ENCODE measurements at regions not wholly inside any gene's neighbourhood (a gene's known extent, or its start where the extent isn't known, plus 50 kb on each side); places are given as distances from the start of the nearest gene placed in this dataset.
"Not testable (repeated sequence)": the region's sequence is repeated elsewhere in the genome, so short reads cannot be mapped to it uniquely, and the experiment has no call there.

DNA sequence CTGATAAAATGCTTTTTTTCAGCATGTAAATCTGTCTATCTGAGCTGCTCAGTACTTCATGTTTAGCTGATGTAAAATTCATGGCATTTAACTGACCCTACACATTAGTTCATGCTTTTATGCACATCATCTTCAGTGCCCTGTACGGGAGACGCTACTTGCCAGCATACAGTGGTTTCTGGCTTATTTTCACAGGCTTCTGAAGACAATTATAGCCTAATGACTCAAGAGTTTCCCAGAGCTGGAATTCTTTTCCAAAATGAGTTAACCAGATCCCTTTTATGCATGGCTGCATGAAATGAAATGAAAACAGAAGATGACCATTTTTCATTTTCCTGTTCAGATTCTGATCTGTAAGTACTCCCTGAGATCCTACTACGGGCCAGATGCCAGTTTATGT lies 1061.5 kb downstream of the ROBO2 start:
- Histone ChIP-seq H4K20me1 (ENCODE audit: low read depth, low read length) (no peaks in the 10 kb centered on the region), H3K9ac (ENCODE audit: low read length) (no peak overlapping the region), H3K79me2 (ENCODE audit: insufficient read depth, low read length) (no peaks in the 10 kb centered on the region), H3K9me3 (ENCODE audit: insufficient read depth, low read length) (no peaks in the 10 kb centered on the region), H3K27me3 (ENCODE audit: low read length) (no peaks in the 10 kb centered on the region), H2AFZ (ENCODE audit: low read depth, low read length, severe bottlenecking) (no peak overlapping the region), H3K4me3 (ENCODE audit: insufficient read depth, low read length, poor library complexity, severe bottlenecking) (no peak overlapping the region), H3K36me3 (ENCODE audit: low read length) (no peaks in the 10 kb centered on the region), H3K4me2 (ENCODE audit: low read depth, low read length, poor library complexity, severe bottlenecking) (no peak overlapping the region), H3K9me2 (replicated peaks; ENCODE audit: insufficient read depth, low read length) (no peaks in the 10 kb centered on the region), H3K27ac (ENCODE audit: low read depth, low read length) (no peak overlapping the region), H3F3A (ENCODE audit: insufficient read depth) (no peaks in the 10 kb centered on the region)
- no peak for TF ChIP-seq EZH2phosphoT487 (conservative IDR thresholded peaks at IDR 0.05; ENCODE audit: low read length)
- TF ChIP-seq, protein P1, sequence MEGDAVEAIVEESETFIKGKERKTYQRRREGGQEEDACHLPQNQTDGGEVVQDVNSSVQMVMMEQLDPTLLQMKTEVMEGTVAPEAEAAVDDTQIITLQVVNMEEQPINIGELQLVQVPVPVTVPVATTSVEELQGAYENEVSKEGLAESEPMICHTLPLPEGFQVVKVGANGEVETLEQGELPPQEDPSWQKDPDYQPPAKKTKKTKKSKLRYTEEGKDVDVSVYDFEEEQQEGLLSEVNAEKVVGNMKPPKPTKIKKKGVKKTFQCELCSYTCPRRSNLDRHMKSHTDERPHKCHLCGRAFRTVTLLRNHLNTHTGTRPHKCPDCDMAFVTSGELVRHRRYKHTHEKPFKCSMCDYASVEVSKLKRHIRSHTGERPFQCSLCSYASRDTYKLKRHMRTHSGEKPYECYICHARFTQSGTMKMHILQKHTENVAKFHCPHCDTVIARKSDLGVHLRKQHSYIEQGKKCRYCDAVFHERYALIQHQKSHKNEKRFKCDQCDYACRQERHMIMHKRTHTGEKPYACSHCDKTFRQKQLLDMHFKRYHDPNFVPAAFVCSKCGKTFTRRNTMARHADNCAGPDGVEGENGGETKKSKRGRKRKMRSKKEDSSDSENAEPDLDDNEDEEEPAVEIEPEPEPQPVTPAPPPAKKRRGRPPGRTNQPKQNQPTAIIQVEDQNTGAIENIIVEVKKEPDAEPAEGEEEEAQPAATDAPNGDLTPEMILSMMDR (IDR thresholded peaks at IDR 0.05; ENCODE audit: insufficient read depth, low read length, poor library complexity, severe bottlenecking), result no peak

DNA sequence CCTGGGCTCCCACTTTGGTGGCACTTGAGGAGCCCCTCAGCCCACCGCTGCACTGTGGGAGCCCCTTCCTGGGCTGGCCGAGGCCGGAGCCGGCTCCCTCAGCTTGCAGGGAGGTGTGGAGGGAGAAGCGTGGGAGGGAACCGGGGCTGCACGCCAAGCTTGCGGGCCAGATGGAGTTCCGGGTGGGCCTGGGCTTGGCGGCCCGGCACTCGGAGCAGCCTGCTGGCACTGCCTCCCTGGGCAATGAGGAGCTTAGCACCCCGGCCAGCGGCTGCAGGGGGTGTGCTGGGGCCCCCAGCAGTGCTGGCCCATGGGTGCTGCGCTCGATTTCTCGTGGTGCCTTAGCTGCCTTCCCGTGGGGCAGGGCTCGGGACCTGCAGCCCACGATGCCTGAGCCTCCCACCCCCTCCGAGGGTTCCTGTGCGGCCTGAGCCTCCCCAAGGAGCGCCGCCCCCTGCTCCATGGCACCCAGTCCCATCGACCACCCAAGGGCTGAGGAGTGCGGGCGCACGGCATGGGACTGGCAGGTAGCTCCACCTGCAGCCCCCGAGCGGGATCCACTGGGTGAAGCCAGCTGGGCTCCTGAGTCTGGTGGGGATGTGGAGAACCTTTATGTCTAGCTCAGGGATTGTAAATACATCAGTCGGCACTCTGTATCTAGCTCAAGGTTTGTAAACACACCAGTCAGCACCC lies 1068.5 kb downstream of the ROBO2 start:
- not testable (repeated sequence) for H3K4me3 ChIP-seq (ENCODE audit: insufficient read depth, low read length, poor library complexity, severe bottlenecking); H3K9me3 ChIP-seq (ENCODE audit: insufficient read depth, low read length); H3K9me2 ChIP-seq (replicated peaks; ENCODE audit: insufficient read depth, low read length); H3F3A ChIP-seq (ENCODE audit: insufficient read depth); H4K20me1 ChIP-seq (ENCODE audit: low read depth, low read length); H3K4me2 ChIP-seq (ENCODE audit: low read depth, low read length, poor library complexity, severe bottlenecking); H3K79me2 ChIP-seq (ENCODE audit: insufficient read depth, low read length); H3K36me3 ChIP-seq (ENCODE audit: low read length); H3K27ac ChIP-seq (ENCODE audit: low read depth, low read length); H3K27me3 ChIP-seq (ENCODE audit: low read length); H2AFZ ChIP-seq (ENCODE audit: low read depth, low read length, severe bottlenecking); H3K9ac ChIP-seq (ENCODE audit: low read length)

DNA sequence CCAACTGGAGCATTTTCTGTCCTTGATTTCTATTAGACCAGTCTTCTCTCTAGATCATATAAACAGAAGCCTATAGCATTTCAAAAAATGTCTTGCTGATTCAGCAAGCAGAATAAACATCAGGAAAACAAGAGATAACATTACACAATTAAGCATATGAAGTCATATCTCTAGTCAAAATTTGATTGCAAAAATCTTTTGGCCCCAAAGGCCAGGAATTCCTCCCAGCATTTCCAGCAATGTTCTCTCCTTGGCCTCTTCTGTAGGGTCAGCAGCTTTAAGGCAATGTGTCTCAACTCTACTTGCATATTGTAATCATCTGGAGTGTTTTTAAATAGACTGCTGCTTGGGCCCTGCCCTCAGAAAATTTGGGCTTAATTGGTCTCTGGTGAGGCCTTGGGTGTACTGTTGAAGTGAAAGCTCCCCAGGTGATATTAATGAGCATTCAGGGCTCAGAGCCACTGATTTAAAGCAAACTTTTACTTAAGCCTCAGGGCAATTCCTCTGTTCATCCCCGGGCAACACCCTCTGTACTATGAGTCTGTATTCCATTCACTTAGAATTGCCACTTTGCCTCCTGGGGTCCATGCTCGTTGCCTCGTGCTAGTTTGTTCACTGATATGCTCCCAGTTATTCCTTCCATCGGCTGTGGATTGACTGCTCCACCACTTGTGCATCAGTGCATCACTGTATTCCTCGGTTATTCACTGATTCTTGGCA lies 1072.6 kb downstream of the ROBO2 start:
- H3F3A ChIP-seq (ENCODE audit: insufficient read depth), result no peaks in the 10 kb centered on the region
- TF ChIP-seq, protein P1 (IDR thresholded peaks at IDR 0.05; ENCODE audit: insufficient read depth, low read length, poor library complexity, severe bottlenecking), result no peak
- TF ChIP-seq EZH2phosphoT487 (conservative IDR thresholded peaks at IDR 0.05; ENCODE audit: low read length), result no peak
- H3K9ac ChIP-seq (ENCODE audit: low read length), result no peak overlapping the region
- no peak overlapping the region for H2AFZ ChIP-seq (ENCODE audit: low read depth, low read length, severe bottlenecking)
- no peak overlapping the region for H3K27ac ChIP-seq (ENCODE audit: low read depth, low read length)
- no peaks in the 10 kb centered on the region for H4K20me1 ChIP-seq (ENCODE audit: low read depth, low read length)
- H3K79me2 ChIP-seq (ENCODE audit: insufficient read depth, low read length), result no peaks in the 10 kb centered on the region
- H3K9me3 ChIP-seq (ENCODE audit: insufficient read depth, low read length), result no peaks in the 10 kb centered on the region
- no peaks in the 10 kb centered on the region for H3K36me3 ChIP-seq (ENCODE audit: low read length)
- H3K27me3 ChIP-seq (ENCODE audit: low read length), result no peaks in the 10 kb centered on the region
- no peak overlapping the region for H3K4me2 ChIP-seq (ENCODE audit: low read depth, low read length, poor library complexity, severe bottlenecking)
- no peak overlapping the region for H3K4me3 ChIP-seq (ENCODE audit: insufficient read depth, low read length, poor library complexity, severe bottlenecking)
- no peaks in the 10 kb centered on the region for H3K9me2 ChIP-seq (replicated peaks; ENCODE audit: insufficient read depth, low read length)

DNA sequence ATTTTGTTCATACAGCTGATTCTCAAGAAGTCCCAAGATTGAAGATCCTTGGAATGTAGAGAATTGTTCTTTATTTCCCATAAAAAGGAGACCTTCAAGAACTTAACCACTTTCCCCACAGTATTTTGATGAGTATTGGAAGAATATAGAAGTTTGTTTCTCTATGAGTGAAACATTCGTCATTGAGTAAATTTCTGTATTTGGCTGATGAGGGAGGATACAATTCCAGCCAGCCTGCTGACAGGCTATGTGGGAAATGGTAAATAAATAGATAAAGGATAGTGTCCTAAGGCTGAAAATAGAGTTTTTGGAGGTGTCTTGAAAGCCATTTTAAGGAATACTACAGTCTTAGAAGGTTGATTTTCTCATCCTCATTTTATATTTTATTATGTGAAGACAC lies 1076.1 kb downstream of the ROBO2 start:
- Histone ChIP-seq H3K27ac (ENCODE audit: low read depth, low read length) (no peak overlapping the region), H3K4me3 (ENCODE audit: insufficient read depth, low read length, poor library complexity, severe bottlenecking) (no peak overlapping the region), H3K27me3 (ENCODE audit: low read length) (no peaks in the 10 kb centered on the region), H3F3A (ENCODE audit: insufficient read depth) (no peaks in the 10 kb centered on the region), H3K9ac (ENCODE audit: low read length) (no peak overlapping the region), H4K20me1 (ENCODE audit: low read depth, low read length) (no peaks in the 10 kb centered on the region), H3K36me3 (ENCODE audit: low read length) (no peaks in the 10 kb centered on the region), H2AFZ (ENCODE audit: low read depth, low read length, severe bottlenecking) (no peak overlapping the region), H3K4me2 (ENCODE audit: low read depth, low read length, poor library complexity, severe bottlenecking) (no peak overlapping the region), H3K9me3 (ENCODE audit: insufficient read depth, low read length) (no peaks in the 10 kb centered on the region), H3K79me2 (ENCODE audit: insufficient read depth, low read length) (no peaks in the 10 kb centered on the region), H3K9me2 (replicated peaks; ENCODE audit: insufficient read depth, low read length) (no peaks in the 10 kb centered on the region)
- TF ChIP-seq, protein P1 (IDR thresholded peaks at IDR 0.05; ENCODE audit: insufficient read depth, low read length, poor library complexity, severe bottlenecking), result no peak
- no peak for TF ChIP-seq EZH2phosphoT487 (conservative IDR thresholded peaks at IDR 0.05; ENCODE audit: low read length)
